ENCODE measurements at regions not wholly inside any gene's neighbourhood (a gene's known extent, or its start where the extent isn't known, plus 50 kb on each side); places are given as distances from the start of the nearest gene placed in this dataset.
"Not testable (repeated sequence)": the region's sequence is repeated elsewhere in the genome, so short reads cannot be mapped to it uniquely, and the experiment has no call there.

- Mint-ChIP-seq H3K27me3 (ENCODE audit: low read depth) (peaks cover 5% of the 10 kb centered on the region), H3K9me3 (no peaks in the 10 kb centered on the region), H3K36me3 (ENCODE audit: low read depth) (no peaks in the 10 kb centered on the region), H3K4me1 (ENCODE audit: low read depth) (peaks cover 4% of the 10 kb centered on the region), H3K4me3 (ENCODE audit: low read depth) (no peak overlapping the region), H3K27ac (no peak overlapping the region)
- intact Hi-C loops (cut with micrococcal nuclease) = no loop called here
- DNase-seq (ENCODE audit: low spot score) = no peak
These were observed 131.5 kb upstream of the KIF5B start for GRCh38 chr10:32187686-32188085.

GRCh38 chr10:32183652-32184051 lies 127.4 kb upstream of the KIF5B start:
- not testable (repeated sequence) for H3K27ac Mint-ChIP-seq; H3K27me3 Mint-ChIP-seq (ENCODE audit: low read depth)

GRCh38 chr10:32182476-32182875 lies 126.3 kb upstream of the KIF5B start:
- intact Hi-C loops (cut with micrococcal nuclease) = no loop called here
- Mint-ChIP-seq H3K9me3 (no peaks in the 10 kb centered on the region), H3K36me3 (ENCODE audit: low read depth) (no peaks in the 10 kb centered on the region), H3K27me3 (ENCODE audit: low read depth) (peaks cover 3% of the 10 kb centered on the region), H3K4me1 (ENCODE audit: low read depth) (no peaks in the 10 kb centered on the region), H3K27ac (no peak overlapping the region), H3K4me3 (ENCODE audit: low read depth) (no peak overlapping the region)
- DNase-seq (ENCODE audit: low spot score) = no peak

More at GRCh38 chr10:32183652-32184051, 127.4 kb upstream of the KIF5B start:
- H3K4me1 Mint-ChIP-seq (ENCODE audit: low read depth); H3K36me3 Mint-ChIP-seq (ENCODE audit: low read depth); H3K9me3 Mint-ChIP-seq; intact Hi-C loops (cut with micrococcal nuclease); H3K4me3 Mint-ChIP-seq (ENCODE audit: low read depth); DNase-seq (ENCODE audit: low spot score): not testable (repeated sequence)

GRCh38 chr10:32180390-32181280 lies 124.4 kb upstream of the KIF5B start:
- H3K4me1 Mint-ChIP-seq (ENCODE audit: low read depth) = no peaks in the 10 kb centered on the region
- no peak overlapping the region for H3K4me3 Mint-ChIP-seq (ENCODE audit: low read depth)
- H3K36me3 Mint-ChIP-seq (ENCODE audit: low read depth) = no peaks in the 10 kb centered on the region
- DNase-seq (ENCODE audit: low spot score) = no peak
- no peaks in the 10 kb centered on the region for H3K27me3 Mint-ChIP-seq (ENCODE audit: low read depth)
- intact Hi-C loops (cut with micrococcal nuclease) = no loop called here
- H3K27ac Mint-ChIP-seq = no peak overlapping the region
- H3K9me3 Mint-ChIP-seq = no peaks in the 10 kb centered on the region

GRCh38 chr10:32179836-32180235 lies 123.6 kb upstream of the KIF5B start:
- Mint-ChIP-seq H3K36me3 (ENCODE audit: low read depth) (no peaks in the 10 kb centered on the region), H3K4me1 (ENCODE audit: low read depth) (no peaks in the 10 kb centered on the region), H3K27ac (no peak overlapping the region), H3K27me3 (ENCODE audit: low read depth) (no peaks in the 10 kb centered on the region), H3K4me3 (ENCODE audit: low read depth) (no peak overlapping the region), H3K9me3 (no peaks in the 10 kb centered on the region)
- intact Hi-C loops (cut with micrococcal nuclease) = no loop called here
- DNase-seq (ENCODE audit: low spot score) = no peak

GRCh38 chr10:32177594-32177993 lies 121.4 kb upstream of the KIF5B start:
- intact Hi-C loops (cut with micrococcal nuclease); H3K4me1 Mint-ChIP-seq (ENCODE audit: low read depth); DNase-seq (ENCODE audit: low spot score); H3K9me3 Mint-ChIP-seq; H3K27ac Mint-ChIP-seq; H3K36me3 Mint-ChIP-seq (ENCODE audit: low read depth); H3K4me3 Mint-ChIP-seq (ENCODE audit: low read depth); H3K27me3 Mint-ChIP-seq (ENCODE audit: low read depth): not testable (repeated sequence)

- no peaks in the 10 kb centered on the region for H3K36me3 Mint-ChIP-seq (ENCODE audit: low read depth)
- intact Hi-C loops (cut with micrococcal nuclease) = no loop called here
- no peak for DNase-seq (ENCODE audit: low spot score)
- H3K27ac Mint-ChIP-seq = no peak overlapping the region
- no peak overlapping the region for H3K4me3 Mint-ChIP-seq (ENCODE audit: low read depth)
- H3K4me1 Mint-ChIP-seq (ENCODE audit: low read depth) = no peaks in the 10 kb centered on the region
- no peaks in the 10 kb centered on the region for H3K9me3 Mint-ChIP-seq
- no peaks in the 10 kb centered on the region for H3K27me3 Mint-ChIP-seq (ENCODE audit: low read depth)
These were observed 119.4 kb upstream of the KIF5B start for GRCh38 chr10:32175629-32176028.

- no peaks in the 10 kb centered on the region for H3K27me3 Mint-ChIP-seq (ENCODE audit: low read depth)
- no peak overlapping the region for H3K27ac Mint-ChIP-seq
- H3K4me1 Mint-ChIP-seq (ENCODE audit: low read depth) = peaks cover 4% of the 10 kb centered on the region
- intact Hi-C loops (cut with micrococcal nuclease) = no loop called here
- no peak for DNase-seq (ENCODE audit: low spot score)
- no peaks in the 10 kb centered on the region for H3K36me3 Mint-ChIP-seq (ENCODE audit: low read depth)
- H3K9me3 Mint-ChIP-seq = no peaks in the 10 kb centered on the region
- H3K4me3 Mint-ChIP-seq (ENCODE audit: low read depth) = no peak overlapping the region
These were observed 118.2 kb upstream of the KIF5B start for GRCh38 chr10:32174349-32174893.

- H3K4me1 Mint-ChIP-seq (ENCODE audit: low read depth) = peaks cover 4% of the 10 kb centered on the region
- H3K4me3 Mint-ChIP-seq (ENCODE audit: low read depth) = no peak overlapping the region
- no peak overlapping the region for H3K27ac Mint-ChIP-seq
- no peak for DNase-seq (ENCODE audit: low spot score)
- H3K27me3 Mint-ChIP-seq (ENCODE audit: low read depth) = no peaks in the 10 kb centered on the region
- no peaks in the 10 kb centered on the region for H3K36me3 Mint-ChIP-seq (ENCODE audit: low read depth)
- H3K9me3 Mint-ChIP-seq = no peaks in the 10 kb centered on the region
- intact Hi-C loops (cut with micrococcal nuclease) = no loop called here
These were observed 115.0 kb upstream of the KIF5B start for GRCh38 chr10:32171204-32171603.

GRCh38 chr10:32169556-32169955 lies 113.3 kb upstream of the KIF5B start:
- DNase-seq (ENCODE audit: low spot score) = no peak
- Mint-ChIP-seq H3K36me3 (ENCODE audit: low read depth) (no peaks in the 10 kb centered on the region), H3K4me1 (ENCODE audit: low read depth) (peaks cover 4% of the 10 kb centered on the region), H3K4me3 (ENCODE audit: low read depth) (no peak overlapping the region), H3K9me3 (no peaks in the 10 kb centered on the region), H3K27me3 (ENCODE audit: low read depth) (peaks cover 6% of the 10 kb centered on the region), H3K27ac (no peak overlapping the region)
- intact Hi-C loops (cut with micrococcal nuclease) = no loop called here

- intact Hi-C loops (cut with micrococcal nuclease) = no loop called here
- H3K36me3 Mint-ChIP-seq (ENCODE audit: low read depth) = no peaks in the 10 kb centered on the region
- peaks cover 6% of the 10 kb centered on the region for H3K27me3 Mint-ChIP-seq (ENCODE audit: low read depth)
- peaks cover 4% of the 10 kb centered on the region for H3K4me1 Mint-ChIP-seq (ENCODE audit: low read depth)
- no peak overlapping the region for H3K4me3 Mint-ChIP-seq (ENCODE audit: low read depth)
- H3K9me3 Mint-ChIP-seq = no peaks in the 10 kb centered on the region
- no peak overlapping the region for H3K27ac Mint-ChIP-seq
- DNase-seq (ENCODE audit: low spot score) = no peak
These were observed 111.2 kb upstream of the KIF5B start for GRCh38 chr10:32167450-32167849.

GRCh38 chr10:32166365-32166764 lies 110.1 kb upstream of the KIF5B start:
- Mint-ChIP-seq H3K9me3 (no peaks in the 10 kb centered on the region), H3K27me3 (ENCODE audit: low read depth) (peaks cover 6% of the 10 kb centered on the region), H3K36me3 (ENCODE audit: low read depth) (no peaks in the 10 kb centered on the region), H3K27ac (no peak overlapping the region), H3K4me3 (ENCODE audit: low read depth) (no peak overlapping the region), H3K4me1 (ENCODE audit: low read depth) (peaks cover 4% of the 10 kb centered on the region)
- intact Hi-C loops (cut with micrococcal nuclease) = no loop called here
- DNase-seq (ENCODE audit: low spot score) = no peak

GRCh38 chr10:32163762-32164148 lies 107.5 kb upstream of the KIF5B start:
- peaks cover 6% of the 10 kb centered on the region for H3K27me3 Mint-ChIP-seq (ENCODE audit: low read depth)
- intact Hi-C loops (cut with micrococcal nuclease) = no loop called here
- H3K27ac Mint-ChIP-seq = no peak overlapping the region
- no peaks in the 10 kb centered on the region for H3K9me3 Mint-ChIP-seq
- H3K36me3 Mint-ChIP-seq (ENCODE audit: low read depth) = no peaks in the 10 kb centered on the region
- H3K4me3 Mint-ChIP-seq (ENCODE audit: low read depth) = no peak overlapping the region
- no peak for DNase-seq (ENCODE audit: low spot score)
- no peaks in the 10 kb centered on the region for H3K4me1 Mint-ChIP-seq (ENCODE audit: low read depth)

All from activated T-helper 2 cell treated with anti-CD3 and anti-CD28 coated beads, Interferon-gamma antibody, Interleukin-2, Interleukin-4, amounts not matched to agents 10 μg/mL and 5 μg/mL and 100 μg/mL, durations not matched to agents 14 hours and 24 hours and 36 hours (primary cell).